NCI-H524 (cell line): ENCODE measurements at regions not wholly inside any gene's neighbourhood (a gene's known extent, or its start where the extent isn't known, plus 50 kb on each side); places are given as distances from the start of the nearest gene placed in this dataset.

ENCODE experiments used
- DNase-seq, 2 experiments: peaks; one replicate each; lab custom pipeline; 2025; lab: John Stamatoyannopoulos, UW

DNA sequence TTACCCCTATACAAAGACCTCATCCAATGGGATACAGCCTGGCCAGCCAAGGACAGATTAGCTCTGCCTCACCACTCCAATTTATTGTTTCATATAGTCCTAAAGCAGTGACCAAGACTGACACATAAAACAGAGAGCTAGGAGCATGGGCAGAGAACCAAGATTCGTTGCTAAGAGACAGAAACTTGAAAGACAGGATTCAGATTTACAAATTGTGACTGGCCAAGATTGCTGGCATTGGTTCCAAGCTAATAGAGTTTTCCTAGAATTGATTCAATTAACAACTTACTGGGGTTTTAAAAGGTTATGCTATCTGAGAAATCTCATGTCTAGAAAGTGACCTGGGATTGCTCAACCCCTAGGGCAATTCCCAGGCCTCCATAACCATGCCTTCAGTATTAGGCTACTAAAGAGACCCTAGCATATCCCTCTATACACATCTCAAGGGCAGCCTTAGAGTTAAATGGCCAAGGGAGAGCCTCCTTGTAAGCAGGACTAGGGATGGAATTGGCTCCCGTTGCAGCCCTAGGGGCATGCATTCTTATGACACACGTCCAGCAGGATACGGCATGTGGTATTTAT, 75.6 kb downstream of the ICOS start:
- no peak for DNase-seq

DNA sequence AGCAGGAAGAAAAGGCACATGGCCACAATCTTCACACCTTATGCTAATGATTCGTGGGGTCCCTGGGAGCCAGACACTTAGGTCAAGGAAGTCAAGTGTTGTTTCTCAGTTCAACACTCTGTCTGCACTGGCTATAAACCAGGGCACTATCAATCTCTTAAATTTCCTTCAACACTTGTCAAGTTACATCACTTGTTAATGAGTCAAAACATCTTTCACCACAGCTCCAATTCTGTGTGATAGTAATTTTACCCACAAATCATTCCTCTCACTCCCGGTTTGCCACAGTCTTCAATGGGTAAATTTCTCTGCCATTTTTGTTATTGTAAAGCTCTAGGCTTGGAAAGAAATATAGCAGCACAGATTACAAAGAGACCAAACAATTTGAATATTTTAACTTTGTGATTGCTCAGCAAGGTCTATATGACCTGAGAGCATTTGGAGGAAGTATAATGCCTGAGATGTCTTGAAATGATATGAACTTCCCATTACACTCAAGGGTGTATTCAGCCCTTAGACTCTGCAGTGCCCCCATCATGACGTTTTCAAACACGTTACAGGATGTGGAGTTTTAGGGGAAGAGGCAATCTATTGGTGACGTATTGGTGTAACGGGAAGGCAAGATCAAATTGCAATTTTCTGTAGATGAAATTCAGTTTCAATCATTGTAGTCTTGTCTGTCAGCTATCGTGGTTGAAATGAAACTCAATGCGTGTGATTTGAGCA, 78.7 kb downstream of the ICOS start:
- no peak for DNase-seq

DNA sequence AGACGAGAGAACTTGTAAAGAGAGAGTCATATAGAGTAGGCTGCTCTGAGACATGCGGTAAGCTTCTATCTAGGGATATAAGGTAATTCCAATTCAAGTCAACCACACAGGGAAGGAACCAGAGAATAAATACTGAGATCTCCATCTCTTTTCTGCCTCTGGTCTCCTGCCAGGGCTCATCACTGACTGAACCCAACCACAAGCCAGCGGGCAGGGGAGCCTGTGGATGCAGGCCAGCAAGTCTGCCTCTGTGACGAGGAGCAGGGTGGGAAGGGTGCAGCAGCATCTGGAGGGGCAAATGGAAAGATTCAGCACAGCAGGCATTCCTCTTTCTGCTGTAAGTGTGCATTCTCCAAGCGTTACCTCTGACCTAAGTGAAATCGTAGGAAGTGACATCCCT, 82.2 kb downstream of the ICOS start:
- DNase-seq, result no peak

DNA sequence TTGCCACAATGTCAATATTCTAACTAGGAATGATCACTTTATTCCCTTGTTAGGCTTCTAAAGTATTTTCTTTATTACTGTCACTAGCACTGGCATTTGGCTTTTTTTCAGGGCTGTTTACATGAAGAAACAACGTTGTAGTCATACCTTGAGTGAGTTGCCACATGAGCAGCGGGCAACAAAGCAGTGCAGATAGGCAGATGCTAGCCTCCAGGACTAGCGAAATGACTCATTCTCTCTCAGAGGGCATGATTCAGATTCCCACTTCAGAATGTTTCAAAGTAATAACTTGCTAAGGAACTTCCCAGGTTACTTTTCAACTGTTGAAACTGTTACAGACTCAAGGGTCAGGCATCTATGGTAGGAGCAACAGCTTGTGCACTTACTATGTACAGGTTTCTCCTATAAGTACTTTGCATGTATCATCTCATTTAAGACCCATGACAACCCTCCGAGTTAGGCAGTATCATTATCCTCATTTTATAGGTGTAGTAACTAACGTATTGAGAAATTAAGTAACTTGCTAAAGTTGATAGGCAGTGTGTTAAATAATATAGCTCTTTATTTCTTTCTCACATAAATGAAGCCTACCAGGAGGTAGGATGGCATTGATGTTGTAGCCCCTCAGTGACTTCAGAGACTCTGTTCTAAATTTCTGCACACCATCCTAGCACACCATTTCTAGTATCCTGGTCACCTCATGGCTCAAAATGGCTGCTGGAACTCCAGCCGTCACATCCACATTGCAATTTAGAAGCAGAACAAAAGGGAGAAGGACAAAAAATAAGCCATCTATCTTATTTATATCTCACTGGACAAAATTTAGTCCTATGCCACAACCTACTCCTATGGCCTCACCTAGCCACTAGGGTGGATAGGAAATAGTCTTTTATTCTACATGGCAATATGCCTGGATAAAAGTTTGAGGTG, 83.3 kb downstream of the ICOS start:
- no peak for DNase-seq

DNA sequence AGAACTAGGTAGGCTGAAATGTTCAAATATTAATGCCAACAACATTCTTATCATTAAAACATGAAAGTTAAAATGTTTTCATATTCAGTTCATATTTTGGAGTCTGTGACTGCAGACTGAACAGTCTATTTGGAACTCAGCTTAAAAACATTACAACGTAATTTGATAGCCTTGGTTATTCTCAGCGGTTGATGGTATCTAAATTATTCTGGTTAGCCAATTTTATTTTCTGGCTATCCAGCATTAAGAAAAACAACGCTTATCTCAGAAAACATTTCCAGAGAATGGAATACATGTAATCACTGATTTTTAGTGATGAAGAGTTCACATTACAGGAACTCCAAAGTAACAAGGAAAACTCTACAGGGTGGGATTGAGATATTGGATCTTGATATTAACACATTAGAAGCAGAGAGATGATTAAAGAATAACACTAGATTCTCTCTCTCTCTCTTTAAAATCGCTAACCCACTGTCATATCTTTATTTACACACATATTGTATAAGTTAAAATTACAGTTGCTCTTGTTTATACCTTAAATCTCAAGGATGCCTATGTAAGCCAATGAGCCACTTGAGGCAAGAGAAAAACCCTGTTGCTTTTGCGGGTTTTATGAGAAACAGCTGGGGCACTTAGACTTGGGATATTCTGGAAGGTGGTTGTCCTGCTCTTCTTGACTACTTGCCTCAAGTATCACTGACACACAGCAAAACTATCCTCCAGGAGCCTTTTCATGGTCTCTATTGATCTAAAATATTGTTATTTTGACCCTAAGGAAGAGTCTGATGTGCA, 84.9 kb downstream of the ICOS start:
- DNase-seq, result peak in 1 of 2 experiments; percentile 20

DNA sequence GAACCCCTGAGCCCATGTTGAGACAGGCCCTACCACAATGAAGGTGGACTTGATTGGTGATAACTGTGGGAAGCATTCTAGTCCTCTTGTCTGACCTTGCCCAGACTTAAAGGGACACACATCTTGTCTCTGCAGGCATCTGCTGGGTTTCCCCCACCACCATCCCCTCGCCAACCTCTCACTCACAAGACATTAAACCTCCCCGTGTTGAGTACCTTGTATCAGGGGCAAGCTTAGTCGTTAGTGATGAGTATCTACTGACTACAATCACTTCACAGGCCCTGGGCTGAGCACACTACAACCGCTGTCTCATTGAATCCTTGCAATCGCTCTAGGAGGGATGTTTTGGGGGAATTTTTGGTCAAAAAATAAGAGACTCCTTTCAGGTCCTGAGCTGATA, 86.0 kb downstream of the ICOS start:
- no peak for DNase-seq

DNA sequence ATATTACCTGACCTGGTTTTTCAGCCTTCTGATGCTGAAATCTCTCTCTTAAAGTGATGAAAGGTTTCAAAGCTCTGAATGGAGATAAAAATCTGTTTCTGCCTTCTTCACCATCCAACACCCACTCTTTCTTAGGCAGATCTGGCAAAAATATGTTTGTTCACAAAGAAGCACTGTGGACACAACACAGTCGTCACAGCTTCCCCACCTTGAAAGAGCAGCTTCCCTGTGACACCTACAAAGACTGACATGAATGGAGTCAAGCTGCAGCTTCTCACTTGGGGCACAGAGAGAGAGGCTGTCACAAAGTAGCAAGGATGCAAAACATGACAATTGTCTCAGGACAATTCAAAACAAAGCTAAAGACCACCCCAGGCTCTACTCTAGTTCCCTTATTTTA, 86.5 kb downstream of the ICOS start:
- no peak for DNase-seq

DNA sequence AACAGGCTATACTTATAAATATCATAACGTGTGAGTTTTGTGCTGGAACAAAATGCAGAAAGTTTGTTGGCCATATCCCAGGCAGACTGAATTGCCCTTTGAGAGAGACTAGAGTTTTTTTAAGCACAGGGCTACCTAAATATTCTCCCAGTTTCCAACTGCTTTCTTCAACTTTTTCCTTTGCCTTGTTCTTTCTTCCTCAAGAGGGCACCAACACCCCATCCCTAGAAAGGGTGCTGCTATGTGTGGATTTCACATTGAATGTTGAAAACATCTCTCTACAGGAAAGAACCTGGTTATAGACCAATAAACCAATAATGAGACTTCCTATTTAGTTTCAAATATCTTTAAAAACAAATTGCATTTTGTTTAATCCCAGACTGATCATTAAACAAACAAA, 87.9 kb downstream of the ICOS start:
- peak; percentile 32 to 44 for DNase-seq

DNA sequence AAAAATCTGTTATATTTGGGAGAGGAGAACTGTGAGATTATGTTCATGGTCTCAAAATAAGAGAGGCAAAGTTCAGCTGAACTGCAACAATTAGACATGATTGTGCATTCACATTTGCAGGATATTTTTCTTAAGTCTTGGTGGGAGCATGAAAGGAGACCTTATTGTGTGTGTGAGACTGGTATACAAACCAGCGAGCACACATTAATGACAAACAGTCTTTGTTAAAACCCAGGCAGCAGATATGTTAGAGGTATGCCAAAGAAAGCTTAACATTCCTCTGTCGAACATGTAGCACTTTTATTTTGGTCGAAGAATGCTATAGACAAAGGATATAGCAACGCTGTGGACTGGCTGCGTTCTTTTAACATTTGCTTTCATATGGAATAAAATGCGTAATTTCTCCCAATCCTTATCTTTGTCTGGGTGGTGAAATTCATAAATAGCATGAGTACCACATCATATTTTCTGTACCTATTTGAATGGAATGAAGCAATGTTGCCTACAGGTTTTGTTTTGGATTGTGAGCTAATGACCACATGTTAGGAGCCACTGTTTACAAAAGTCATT, 88.4 kb downstream of the ICOS start:
- no peak for DNase-seq

DNA sequence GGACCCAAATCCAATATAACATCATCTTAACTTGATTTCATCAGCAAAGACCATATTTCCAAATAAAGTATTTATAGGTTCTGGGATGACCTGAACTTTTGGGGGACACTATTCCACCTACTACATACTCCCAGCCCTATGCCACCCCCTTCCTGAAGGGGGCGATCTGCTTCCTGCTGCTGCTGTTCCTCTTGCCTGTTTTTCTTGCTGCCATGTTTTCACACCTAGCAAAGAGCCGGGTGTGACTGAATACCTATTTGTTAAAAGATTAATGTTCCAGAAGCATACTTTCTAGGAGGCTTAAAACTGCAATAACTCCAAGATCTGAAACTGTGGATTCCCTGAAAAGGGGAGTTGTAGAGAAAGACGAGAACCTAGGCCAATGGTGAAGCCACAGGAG, 89.7 kb downstream of the ICOS start:
- DNase-seq, result no peak

DNA sequence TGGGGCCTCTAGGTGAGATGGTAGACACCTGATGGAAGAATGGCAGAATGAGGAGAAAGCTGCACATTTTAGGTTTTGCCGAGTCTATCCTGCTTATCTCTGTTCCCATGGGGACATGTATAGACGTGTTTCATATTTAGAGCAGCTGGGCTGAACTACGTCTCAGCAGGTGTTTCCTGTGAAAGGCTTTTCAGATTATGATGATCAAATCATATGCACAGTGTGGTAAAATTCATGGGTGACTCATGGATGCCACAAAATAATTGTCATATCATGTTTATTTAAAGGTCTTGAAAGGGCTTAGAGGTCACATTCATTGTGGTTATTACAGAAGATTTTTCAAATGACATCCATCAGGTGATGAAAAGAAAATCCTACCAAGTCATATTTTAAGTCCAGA, 90.5 kb downstream of the ICOS start:
- peak in 1 of 2 experiments; percentile 30 for DNase-seq

DNA sequence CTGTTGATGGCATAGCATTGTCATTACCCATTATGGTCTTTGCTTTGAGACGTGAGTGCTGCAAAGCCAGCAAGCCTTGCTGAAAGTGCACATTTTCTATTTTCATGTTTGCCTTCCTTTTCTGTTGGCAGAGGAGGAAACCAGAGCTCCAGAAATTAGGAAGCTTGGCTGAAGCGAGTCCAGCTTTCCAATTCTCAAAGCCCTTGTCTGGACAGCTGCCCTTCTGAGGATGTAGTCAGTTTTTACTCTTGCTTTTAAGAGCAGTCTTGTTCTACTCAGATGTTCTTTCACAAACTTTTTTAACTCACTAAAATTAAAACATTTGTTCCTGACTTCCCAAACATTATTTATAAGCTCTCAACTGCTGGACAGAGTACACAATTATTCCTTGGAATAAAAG, 93.8 kb downstream of the ICOS start:
- DNase-seq, result no peak

DNA sequence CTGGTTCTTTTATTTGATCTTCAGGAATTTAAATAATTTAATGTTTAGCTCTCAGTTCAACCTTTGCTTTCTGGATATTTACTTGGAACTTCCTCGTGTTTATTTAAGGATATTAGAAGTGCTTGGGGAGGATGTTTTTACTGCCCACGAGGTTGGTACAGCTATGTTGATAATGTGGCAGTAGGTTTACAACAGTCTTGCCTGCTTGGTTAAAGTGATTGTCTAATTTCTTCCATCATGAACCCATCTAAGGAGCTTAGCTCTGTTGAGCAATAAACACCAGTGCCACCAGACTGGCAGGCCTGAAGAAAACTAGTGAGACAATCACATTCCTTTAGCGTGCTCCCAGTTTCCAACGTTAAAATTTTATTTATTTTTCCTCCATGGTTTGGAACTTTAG, 94.5 kb downstream of the ICOS start:
- DNase-seq, result no peak

DNA sequence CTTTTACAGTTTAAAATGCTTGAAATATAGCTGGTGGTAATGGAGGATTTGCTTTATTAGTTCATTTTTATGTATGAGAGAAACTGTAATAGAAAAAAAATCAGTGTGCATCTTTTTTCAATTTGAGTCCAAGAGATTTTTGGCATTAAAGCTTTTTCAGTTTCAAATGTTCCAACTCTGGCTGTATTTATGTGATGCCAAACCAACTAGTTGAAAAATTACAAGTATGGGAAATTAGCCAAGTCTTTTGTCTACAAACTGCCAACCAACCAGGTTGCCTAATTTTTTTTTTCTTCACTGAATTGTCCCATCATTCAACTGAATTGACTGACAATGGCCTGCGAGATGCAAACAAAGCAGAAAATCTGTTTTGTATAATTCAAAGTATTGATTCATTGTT, 95.7 kb downstream of the ICOS start:
- DNase-seq, result no peak

DNA sequence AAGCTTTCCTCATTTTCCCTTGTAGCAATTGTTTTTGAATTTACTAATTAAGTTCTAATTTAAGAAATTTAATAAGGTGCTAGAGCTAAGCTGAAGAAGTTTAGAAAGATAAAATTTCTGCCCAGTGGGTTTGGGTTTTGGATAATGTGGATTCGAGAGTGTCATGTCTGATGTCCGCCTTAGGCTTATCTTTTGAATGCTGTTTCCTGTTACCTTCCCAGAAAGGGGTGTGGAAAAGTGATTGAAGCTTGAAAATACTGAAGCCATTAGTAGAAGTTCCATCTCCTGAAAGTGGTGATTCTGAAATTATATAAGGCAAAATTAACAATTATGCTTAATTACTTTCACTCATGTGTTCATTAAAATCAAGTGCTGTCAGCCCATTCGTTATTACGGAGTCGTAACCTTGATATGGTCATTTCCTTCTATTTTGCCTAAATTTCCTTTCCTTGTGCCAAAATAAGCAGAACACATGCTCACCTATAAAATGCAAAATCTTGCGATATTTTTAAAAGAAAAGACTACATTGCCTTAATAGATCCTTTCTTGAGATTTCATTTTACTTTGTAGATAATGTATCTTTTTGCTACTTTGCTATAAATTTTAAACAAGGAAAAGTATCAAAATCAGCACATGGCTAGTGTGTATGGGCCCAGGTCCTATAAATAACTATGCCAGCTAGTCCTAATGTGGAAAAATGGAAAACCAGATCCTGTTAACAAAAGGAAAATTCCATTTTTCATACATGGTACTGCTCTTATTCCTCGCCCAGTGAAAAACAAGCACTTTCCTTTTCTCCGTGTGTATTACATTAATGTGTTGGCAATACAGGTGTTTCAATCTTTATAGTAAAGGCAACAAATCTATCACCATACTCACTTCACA, 97.3 kb downstream of the ICOS start:
- DNase-seq, result no peak

DNA sequence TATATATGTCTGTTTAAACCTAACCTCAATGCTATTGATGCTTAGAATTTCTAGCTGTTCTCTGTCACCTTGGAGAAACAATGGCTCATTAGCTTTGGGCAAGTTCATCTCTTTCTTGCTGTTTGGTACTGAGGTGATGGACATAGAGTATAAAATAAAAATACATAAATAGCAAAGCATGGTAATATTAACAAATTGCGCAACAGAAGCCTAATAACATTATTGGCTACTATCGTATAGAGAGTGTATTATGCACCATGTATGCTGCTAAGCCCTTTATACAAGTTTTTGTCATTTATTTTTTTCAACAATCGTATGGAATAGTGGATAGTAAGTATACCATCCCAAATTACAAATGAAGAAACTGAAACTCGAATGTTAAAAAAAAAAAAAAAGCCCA, 100.1 kb downstream of the ICOS start:
- DNase-seq, result no peak

DNA sequence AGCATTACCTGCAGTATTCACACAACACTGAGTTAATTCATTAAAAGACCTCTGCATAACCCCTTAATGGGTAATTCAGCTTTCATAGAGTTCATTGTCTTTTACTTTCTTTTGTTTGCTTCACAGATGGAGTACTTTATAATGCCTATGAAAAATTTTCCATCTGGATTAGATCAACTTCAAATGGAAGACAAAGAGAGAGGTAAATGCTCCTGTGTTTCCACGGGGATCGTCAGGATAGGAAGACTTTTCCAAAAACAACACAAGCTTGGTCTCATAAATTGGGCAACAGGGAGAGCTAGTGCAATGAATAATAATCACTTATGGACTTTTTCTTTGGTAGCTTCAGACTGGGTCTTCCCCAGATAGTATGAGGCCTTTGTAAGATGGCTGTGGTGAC, 100.7 kb downstream of the ICOS start:
- no peak for DNase-seq

DNA sequence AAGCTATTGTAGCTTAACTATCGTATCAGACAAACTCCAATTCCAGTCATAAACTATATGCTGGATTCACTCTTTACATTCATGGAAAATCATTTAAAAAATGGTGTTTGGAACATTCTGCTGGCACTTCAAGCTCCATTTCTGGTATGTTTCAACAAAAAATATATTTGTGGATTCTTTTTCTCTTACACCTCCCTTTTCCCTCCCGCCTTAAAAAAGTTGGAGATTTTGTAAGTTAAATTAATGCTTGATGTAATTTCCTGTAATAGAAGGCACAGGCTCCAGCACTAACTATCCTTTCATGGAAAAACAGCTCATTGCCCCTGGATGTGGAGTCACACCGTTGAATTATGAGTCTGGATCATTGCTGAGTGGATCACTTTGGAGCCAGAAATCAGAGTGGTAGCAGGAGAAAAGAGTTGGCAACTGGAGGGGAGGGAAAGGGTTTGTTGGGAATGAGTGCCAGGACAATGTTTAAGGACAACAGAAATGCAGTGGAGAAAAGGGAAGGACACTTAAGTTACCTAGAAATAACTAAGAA, 102.8 kb downstream of the ICOS start:
- no peak for DNase-seq

DNA sequence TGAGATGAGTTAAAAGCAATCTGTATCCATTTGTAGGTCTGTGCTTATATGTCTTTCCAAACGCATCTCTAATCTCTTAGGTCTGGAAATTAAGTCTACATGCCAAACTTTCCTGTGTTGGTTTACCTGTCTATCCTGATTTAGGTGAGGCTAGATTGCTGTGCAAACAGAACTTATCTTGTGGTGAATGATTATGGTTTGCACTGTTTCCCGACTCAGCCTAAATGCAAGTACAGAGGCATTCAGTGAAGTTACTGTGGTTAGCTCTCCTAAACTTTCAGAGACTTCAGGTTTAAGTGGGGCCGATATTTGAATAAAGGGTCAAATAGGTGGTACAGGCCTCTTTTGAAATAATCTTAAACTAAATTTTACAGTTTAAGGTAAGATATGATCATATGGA, 103.5 kb downstream of the ICOS start:
- DNase-seq, result no peak

DNA sequence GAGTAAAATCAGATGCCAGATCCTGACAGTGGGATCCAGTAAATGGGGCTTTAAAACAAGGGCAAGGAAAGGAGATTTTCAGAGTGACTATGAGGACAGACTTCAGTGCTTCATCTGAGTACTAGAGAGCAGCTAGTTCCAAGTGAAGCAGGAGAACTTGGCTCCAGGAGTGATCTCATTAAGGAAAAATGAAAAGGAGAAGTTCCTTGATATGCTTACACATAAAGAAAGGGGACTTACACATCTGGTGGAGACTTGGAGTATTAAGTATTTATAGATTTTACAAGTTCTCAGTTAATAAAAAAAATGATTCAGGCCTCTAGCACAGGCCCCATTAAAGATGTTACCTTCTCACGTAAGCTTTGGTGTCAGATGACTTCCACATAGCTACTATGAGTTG, 105.8 kb downstream of the ICOS start:
- DNase-seq, result no peak

DNA sequence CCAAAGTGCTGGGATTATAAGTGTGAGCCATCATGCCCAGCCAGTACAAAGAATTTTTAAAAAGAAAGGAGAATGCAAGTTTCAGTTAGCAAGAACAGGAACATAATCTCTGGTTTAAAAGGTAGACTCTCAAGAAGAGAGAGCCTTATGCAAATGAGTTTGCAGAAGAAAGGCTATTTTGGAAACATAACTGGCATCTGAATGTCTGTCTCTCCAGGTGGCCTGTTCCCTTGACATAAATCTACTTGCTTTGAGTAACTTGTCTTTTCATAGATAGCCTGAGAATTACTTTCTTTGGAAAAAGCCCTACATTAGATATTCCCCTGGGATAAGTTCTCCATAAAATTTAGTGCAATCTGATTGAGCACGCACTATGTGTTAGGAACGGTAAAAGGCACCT, 109.6 kb downstream of the ICOS start:
- no peak for DNase-seq
